GM12801 (cell line): ENCODE measurements at regions not wholly inside any gene's neighbourhood (a gene's known extent, or its start where the extent isn't known, plus 50 kb on each side); places are given as distances from the start of the nearest gene placed in this dataset.

Experiments used
- TF ChIP-seq, protein P1 (sequence below): IDR thresholded peaks from one replicate; pipeline ENCODE4 v1.5.1; 2011; ENCODE audit warnings: control low read depth; ENCODE audit not compliant: insufficient read length; ENCODE audit errors: extremely low read depth

DNA sequence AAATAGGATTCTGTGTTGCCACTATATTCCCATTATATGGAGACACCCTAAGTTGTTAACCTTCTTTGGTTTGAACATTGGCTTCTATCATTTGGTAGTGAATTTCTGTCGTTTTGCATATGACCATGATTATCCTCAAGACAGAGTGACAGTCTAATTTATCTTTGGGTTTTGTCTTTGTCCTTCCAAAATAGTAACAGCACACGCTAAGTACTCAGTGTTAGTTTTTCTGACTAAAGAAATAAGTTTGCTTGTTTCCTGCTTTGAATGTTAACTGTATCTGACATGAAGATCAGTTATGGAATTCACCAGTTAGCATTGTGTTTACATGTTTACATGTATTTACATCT, 352.5 kb upstream of the GRM7 start:
- TF ChIP-seq, protein P1, sequence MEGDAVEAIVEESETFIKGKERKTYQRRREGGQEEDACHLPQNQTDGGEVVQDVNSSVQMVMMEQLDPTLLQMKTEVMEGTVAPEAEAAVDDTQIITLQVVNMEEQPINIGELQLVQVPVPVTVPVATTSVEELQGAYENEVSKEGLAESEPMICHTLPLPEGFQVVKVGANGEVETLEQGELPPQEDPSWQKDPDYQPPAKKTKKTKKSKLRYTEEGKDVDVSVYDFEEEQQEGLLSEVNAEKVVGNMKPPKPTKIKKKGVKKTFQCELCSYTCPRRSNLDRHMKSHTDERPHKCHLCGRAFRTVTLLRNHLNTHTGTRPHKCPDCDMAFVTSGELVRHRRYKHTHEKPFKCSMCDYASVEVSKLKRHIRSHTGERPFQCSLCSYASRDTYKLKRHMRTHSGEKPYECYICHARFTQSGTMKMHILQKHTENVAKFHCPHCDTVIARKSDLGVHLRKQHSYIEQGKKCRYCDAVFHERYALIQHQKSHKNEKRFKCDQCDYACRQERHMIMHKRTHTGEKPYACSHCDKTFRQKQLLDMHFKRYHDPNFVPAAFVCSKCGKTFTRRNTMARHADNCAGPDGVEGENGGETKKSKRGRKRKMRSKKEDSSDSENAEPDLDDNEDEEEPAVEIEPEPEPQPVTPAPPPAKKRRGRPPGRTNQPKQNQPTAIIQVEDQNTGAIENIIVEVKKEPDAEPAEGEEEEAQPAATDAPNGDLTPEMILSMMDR, result no peak

DNA sequence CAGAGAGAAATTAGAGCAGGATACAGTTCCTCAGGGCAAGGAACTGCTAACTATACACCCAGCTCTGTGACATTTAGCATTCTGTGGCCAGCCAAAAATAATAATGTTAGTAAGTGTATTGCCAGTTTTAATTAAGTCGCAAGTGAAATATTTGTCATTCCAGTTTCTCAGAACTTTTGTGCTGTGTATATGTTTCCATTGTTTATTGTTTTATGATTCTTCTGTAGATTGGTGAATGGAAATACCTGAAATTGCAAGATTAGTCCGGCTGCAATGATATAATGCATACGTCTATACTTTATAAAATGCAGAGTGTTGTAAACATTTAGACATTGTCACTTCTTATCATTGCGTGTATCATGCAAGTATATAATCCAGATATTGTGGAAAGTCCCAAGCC, 351.3 kb upstream of the GRM7 start:
- TF ChIP-seq, protein P1, result no peak

DNA sequence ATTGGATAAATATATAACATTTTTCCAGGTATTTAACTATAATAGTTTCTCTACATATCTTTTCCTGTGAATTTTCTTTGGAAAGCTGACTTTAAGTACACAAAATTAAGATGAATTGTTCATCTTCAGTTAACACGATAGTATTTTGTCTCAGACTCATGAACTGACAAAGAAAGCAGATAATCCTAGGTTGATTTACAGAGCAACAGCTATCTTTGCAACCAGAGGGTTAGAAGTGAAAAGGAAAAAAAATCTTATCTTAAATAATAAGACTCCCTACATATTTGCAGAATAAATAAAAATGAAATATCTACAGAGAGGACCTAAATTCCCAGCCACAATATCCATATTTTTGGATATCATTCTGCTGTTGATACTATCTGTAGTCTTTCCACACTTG, 350.2 kb upstream of the GRM7 start:
- TF ChIP-seq, protein P1, result no peak

DNA sequence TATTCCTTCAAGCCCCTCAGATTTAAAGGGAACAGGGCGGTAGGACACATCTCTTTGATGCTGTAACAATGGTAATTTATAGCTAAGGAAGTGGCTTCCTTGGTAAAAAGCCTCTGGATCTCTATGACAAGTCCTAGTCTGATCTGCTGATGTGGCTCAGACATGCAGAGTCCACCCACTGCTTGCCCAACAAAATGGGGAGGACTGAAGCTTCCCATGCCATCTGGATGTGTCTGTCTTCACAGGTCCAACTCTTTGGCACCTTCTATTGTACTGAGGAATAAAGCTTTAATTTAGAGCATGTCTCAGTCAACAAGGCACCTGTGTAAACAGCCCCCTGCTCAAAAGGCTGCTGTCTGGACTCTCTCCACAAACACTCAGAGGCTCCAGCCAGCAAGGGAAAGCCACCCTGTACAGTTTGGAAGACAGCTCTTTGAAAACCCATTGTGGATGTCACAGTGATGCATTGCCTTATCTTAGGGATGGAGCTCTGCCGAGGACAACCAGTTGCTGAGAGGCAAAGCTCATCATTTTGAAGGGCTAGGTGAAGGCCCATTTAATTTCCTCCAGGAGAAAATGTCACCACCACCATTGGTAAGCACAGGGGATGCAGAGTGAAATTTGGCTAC, 348.6 kb upstream of the GRM7 start:
- TF ChIP-seq, protein P1, result no peak

DNA sequence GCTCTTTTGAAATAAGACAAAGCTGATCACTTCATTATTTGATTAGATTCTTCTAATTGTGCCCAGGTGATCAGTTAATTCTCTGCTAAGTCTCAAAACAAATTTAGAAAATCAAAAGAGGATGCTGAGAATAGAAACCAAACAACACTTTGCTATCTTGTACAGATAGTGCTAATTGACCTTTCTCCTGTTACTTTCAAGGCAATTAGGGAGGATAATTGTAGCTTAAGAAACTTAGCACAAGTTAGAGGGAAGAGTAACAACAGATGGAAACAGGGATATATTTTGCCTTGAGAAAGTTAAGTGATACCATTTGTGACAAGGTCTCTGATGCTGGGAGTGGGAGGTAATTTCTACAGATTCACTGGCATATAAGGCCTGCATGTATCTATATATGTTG, 344.8 kb upstream of the GRM7 start:
- TF ChIP-seq, protein P1, result no peak

DNA sequence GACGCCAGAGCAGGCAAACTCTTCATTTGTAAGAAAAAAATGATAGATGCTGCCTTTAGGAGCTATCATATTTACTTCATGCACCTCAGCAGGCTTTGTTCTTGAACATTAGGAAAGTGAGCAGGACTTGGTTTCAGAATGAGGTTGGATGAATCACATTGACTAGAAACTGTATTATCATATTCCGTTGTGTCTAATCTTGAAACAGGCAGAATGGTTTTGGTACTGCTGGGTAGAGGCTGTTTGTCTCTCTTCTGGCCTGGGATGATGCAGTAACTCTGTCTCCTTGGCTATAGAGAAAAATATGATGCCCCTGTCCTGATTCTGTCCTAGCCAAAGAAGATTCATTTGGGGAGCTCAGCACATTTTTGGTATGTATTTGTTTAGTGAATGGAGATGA, 344.2 kb upstream of the GRM7 start:
- TF ChIP-seq, protein P1, result no peak

DNA sequence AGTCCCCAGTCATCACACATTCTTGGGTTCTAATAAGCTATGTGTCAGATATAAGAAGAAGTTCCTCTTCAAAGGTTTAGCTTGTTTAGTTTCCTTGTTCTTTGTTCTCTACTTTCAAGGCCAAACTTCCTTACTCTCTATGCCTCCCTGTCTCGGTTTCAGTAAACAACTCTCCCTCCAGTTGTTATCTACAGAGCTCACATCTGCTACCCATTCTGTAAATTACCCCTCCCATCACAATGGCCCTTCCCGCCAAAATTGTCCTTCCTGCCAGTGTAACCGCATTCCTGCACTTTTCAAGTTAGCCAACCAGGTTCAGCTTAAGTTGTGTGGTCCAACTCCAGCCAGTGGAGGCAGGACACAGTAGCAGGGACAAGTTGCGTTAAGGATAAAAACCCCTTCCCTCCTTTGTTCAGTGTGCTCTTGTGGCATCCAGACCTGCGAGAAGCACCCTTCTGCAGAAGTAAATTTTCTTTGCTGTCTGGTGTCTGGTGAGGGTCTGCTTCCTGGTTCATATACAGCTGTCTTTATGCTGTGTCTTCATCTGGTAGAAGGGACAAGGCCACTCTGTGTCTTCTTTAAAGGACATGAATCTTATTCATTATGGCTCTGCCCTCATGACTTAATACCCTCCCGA, 342.1 kb upstream of the GRM7 start:
- TF ChIP-seq, protein P1, result no peak
